GM12878 (cell line): ENCODE measurements at regions not wholly inside any gene's neighbourhood (a gene's known extent, or its start where the extent isn't known, plus 50 kb on each side); places are given as distances from the start of the nearest gene placed in this dataset.

Source experiments
- ATAC-seq: fragments of 200-7000 bp; cut with Tn5 transposase; 3 replicates; pipeline ENCODE4 v1.9.1; 2020; ENCODE audit warnings: mild to moderate bottlenecking, moderate library complexity
- BruUV-seq: library from RNA; stranded (reverse); fragments of 400-500 nt; replicated peaks from 2 replicates; lab custom pipeline; 2021; lab: Mats Ljungman, UMichigan
- CTCF ChIA-PET: fragments of 300-600 bp; sonication (Branson Sonifier 250); formaldehyde crosslinking; extraction: SDS; loops from one replicate; lab custom pipeline; 2021; ENCODE audit warnings: inconsistent platforms; lab: Yijun Ruan, JAX
- POLR2A ChIA-PET: fragments of 350-600 bp; formaldehyde crosslinking; extraction: SDS; loops from one replicate; lab custom pipeline; 2021; ENCODE audit warnings: inconsistent platforms; lab: Charles Lee
- RAD21 ChIA-PET: fragments of 300-600 bp; sonication (Branson Sonifier 250); formaldehyde crosslinking; loops from one replicate; lab custom pipeline; 2023; ENCODE audit warnings: antibody characterized with exemption; ENCODE audit not compliant: unreplicated experiment; lab: Charles Lee
- SMC1A ChIA-PET: fragments of 300-600 bp; sonication (Branson Sonifier 250); formaldehyde crosslinking; loops from one replicate; lab custom pipeline; 2023; ENCODE audit not compliant: unreplicated experiment, uncharacterized antibody; lab: Charles Lee
- DNase-seq: peaks from one replicate; pipeline ENCODE4 v3.0.0-alpha.2; 2011; ENCODE audit warnings: low read depth, low spot score
- FAIRE-seq: peaks from 3 replicates; lab custom pipeline; 2011; peaks lifted over from hg19 to GRCh38; lab: Jason Lieb, UNC
- H2AFZ ChIP-seq: 2 replicates; pipeline ENCODE4 v1.6.0; 2011; ENCODE audit warnings: low read depth, low read length, control low read depth; ENCODE audit not compliant: control insufficient read depth
- H3K27ac ChIP-seq: 2 replicates; pipeline ENCODE4 v1.5.1; 2011; ENCODE audit warnings: control low read depth; ENCODE audit not compliant: control insufficient read depth, insufficient read depth
- H3K27me3 ChIP-seq, 2 experiments: replicated peaks in 1 of 2; 2 replicates each; pipeline versions ENCODE4 v1.6.0 to v1.6.1; 2011; ENCODE audit warnings: low read length in 1 of 2; ENCODE audit not compliant: control insufficient read depth in 2 of 2, insufficient read depth in 2 of 2
- H3K36me3 ChIP-seq, 2 experiments: 2 replicates each; pipeline ENCODE4 v1.5.1; 2011; ENCODE audit warnings: low read length in 1 of 2; ENCODE audit not compliant: control insufficient read depth in 2 of 2, insufficient read depth in 2 of 2
- H3K4me1 ChIP-seq: 2 replicates; pipeline ENCODE4 v1.6.1; 2011; ENCODE audit warnings: mild to moderate bottlenecking, low read length, moderate library complexity, mixed read lengths; ENCODE audit not compliant: control insufficient read depth, insufficient read depth
- H3K4me2 ChIP-seq: 2 replicates; pipeline ENCODE4 v1.6.0; 2011; ENCODE audit warnings: control low read depth; ENCODE audit not compliant: control insufficient read depth, insufficient read depth
- H3K4me3 ChIP-seq: fragments of 200-600 bp; sonication (generic); 2 replicates; pipeline ENCODE4 v1.5.1; 2016
- H3K79me2 ChIP-seq: 2 replicates; pipeline ENCODE4 v1.6.0; 2011; ENCODE audit warnings: low read length; ENCODE audit not compliant: control insufficient read depth, insufficient read depth
- H3K9ac ChIP-seq: 2 replicates; pipeline ENCODE4 v1.8.0; 2011; ENCODE audit warnings: low read length, control low read depth, mixed read lengths; ENCODE audit not compliant: control insufficient read depth, insufficient read depth
- H3K9me3 ChIP-seq: replicated peaks from 3 replicates; pipeline ENCODE4 v1.5.1; 2011; ENCODE audit warnings: mild to moderate bottlenecking, low read length; ENCODE audit not compliant: control insufficient read depth, insufficient read depth
- H4K20me1 ChIP-seq: 2 replicates; pipeline ENCODE4 v1.6.0; 2011; ENCODE audit not compliant: control insufficient read depth, insufficient read depth
- CBFB ChIP-seq: IDR thresholded peaks from 2 replicates; pipeline ENCODE4 v1.6.1; 2016; ENCODE audit warnings: antibody characterized with exemption, low read depth
- HDGF ChIP-seq: fragments of 450-650 bp; IDR thresholded peaks from 2 replicates; pipeline ENCODE4 v1.6.1; 2016; ENCODE audit warnings: antibody characterized with exemption
- IKZF1 ChIP-seq: fragments of 450-650 bp; conservative IDR thresholded peaks from 2 replicates; pipeline ENCODE4 v1.6.1; 2017; ENCODE audit warnings: antibody characterized with exemption, mild to moderate bottlenecking
- IKZF2 ChIP-seq, 2 experiments: fragments of 450-650 bp; IDR thresholded peaks; 2 replicates each; pipeline ENCODE4 v1.6.1; 2017; ENCODE audit warnings: mild to moderate bottlenecking in 2 of 2, moderate library complexity in 2 of 2
- MTA2 ChIP-seq: fragments of 450-650 bp; IDR thresholded peaks from 2 replicates; pipeline ENCODE4 v1.6.1; 2016; ENCODE audit warnings: low read depth, mild to moderate bottlenecking, moderate library complexity
- SPI1 ChIP-seq: IDR thresholded peaks from 2 replicates; pipeline ENCODE4 v1.6.1; 2011; ENCODE audit warnings: low read depth, mild to moderate bottlenecking, low read length, moderate library complexity, borderline replicate concordance; ENCODE audit not compliant: insufficient read depth
- SUZ12 ChIP-seq: fragments of 200-600 bp; sonication (generic); IDR thresholded peaks from one replicate; pipeline ENCODE4 v1.6.1; 2018; ENCODE audit warnings: antibody characterized with exemption, mild to moderate bottlenecking; ENCODE audit not compliant: unreplicated experiment
- WGBS: methylation state at CpG from one replicate; pipeline ENCODE4 v1.1.6; 2016; ENCODE audit warnings: low lambda C conversion rate; ENCODE audit not compliant: insufficient replicate concordance, insufficient coverage; ENCODE audit errors: missing lambda C conversion rate; 5-methylcytosine and 5-hydroxymethylcytosine counted together
- in situ Hi-C: fragments of 300-500 bp; cut with MboI; formaldehyde crosslinking; loops from 9 replicates; pipeline ENCODE4 v1.14.3; 2018; ENCODE audit warnings: mixed read lengths
- intact Hi-C: fragments of 100-400 bp; cut with micrococcal nuclease; formaldehyde crosslinking; loops from one replicate; pipeline ENCODE4 v1.14.2; 2022; ENCODE audit not compliant: unreplicated experiment
- TF ChIP-seq, protein P1 (sequence below): fragments of 150-350 bp; IDR thresholded peaks from 2 replicates; pipeline ENCODE4 v1.6.1; 2016; ENCODE audit warnings: low read depth, low read length
- TF ChIP-seq, protein P2 (sequence below): fragments of 450-650 bp; IDR thresholded peaks from 2 replicates; pipeline ENCODE4 v1.6.1; 2017; ENCODE audit warnings: low read depth, mild to moderate bottlenecking, moderate library complexity

GRCh38 chr1:90206260-90206659, 211.3 kb downstream of the ZNF326 start:
- no peak for FAIRE-seq
- ChIA-PET RAD21 (interaction anchor here (1.0 to 2.1 kb wide), 2 partner anchors 73 to 114 kb away, joined by 3 to 5 read pairs; no protein-coding TSS in a partner anchor), POLR2A (interaction anchor here (0.6 kb wide), 1 partner anchor 149 kb away, joined by 5 read pairs; no protein-coding TSS in a partner anchor), CTCF (interaction anchor here (1.2 kb wide), 1 partner anchor 33 kb away, joined by 3 read pairs; no protein-coding TSS in a partner anchor), SMC1A (interaction anchor here (1.0 to 3.2 kb wide), 3 partner anchors 15 to 480 kb away, joined by 3 to 16 read pairs (median 3); no protein-coding TSS in a partner anchor)
- BruUV-seq, result no TSS peak
- intact Hi-C loops (no loop called here), in situ Hi-C loops (no loop called here)
- no peak for DNase-seq
- Histone ChIP-seq H3K4me1 (no peaks in the 10 kb centered on the region), H3K27ac (no peak overlapping the region), H3K4me3 (no peak overlapping the region), H3K9me3 (no peaks in the 10 kb centered on the region), H4K20me1 (no peaks in the 10 kb centered on the region), H3K79me2 (no peaks in the 10 kb centered on the region), H3K36me3 (no peaks in the 10 kb centered on the region), H3K9ac (no peak overlapping the region), H3K27me3 (no peaks in the 10 kb centered on the region), H3K4me2 (no peak overlapping the region), H2AFZ (no peak overlapping the region)
- no peak for ATAC-seq
- no peak for TF ChIP-seq HDGF
- no peak for TF ChIP-seq CBFB

GRCh38 chr1:90204780-90205179, 209.9 kb downstream of the ZNF326 start:
- Histone ChIP-seq H3K36me3 (no peaks in the 10 kb centered on the region), H2AFZ (no peak overlapping the region), H3K4me2 (no peak overlapping the region), H3K9ac (no peak overlapping the region), H3K9me3 (no peaks in the 10 kb centered on the region), H4K20me1 (no peaks in the 10 kb centered on the region), H3K79me2 (no peaks in the 10 kb centered on the region), H3K4me3 (no peak overlapping the region), H3K27me3 (no peaks in the 10 kb centered on the region), H3K27ac (no peak overlapping the region), H3K4me1 (no peaks in the 10 kb centered on the region)
- BruUV-seq, result no TSS peak
- CTCF ChIA-PET, result no interaction called here
- 0% methylated on average over 2 of the region's 2 CpGs for WGBS
- in situ Hi-C loops, result no loop called here
- RAD21 ChIA-PET, result interaction anchor here (1.1 to 2.1 kb wide), 3 partner anchors 16 to 72 kb away, joined by 3 to 5 read pairs (median 4); no protein-coding TSS in a partner anchor
- FAIRE-seq (no peak), ATAC-seq (peak; percentile 74), DNase-seq (no peak)
- peak; percentile 16; the same call in 1 of the 2 replicates for TF ChIP-seq MTA2
- peak; percentile 62 for TF ChIP-seq IKZF1
- peak; percentile 17 to 53; a peak in 2 of 4 replicates for TF ChIP-seq IKZF2 (IDR thresholded peaks at IDR 0.05)
- peak; percentile 36; the same call in 1 of the 2 replicates for TF ChIP-seq SPI1
- TF ChIP-seq, protein P1, sequence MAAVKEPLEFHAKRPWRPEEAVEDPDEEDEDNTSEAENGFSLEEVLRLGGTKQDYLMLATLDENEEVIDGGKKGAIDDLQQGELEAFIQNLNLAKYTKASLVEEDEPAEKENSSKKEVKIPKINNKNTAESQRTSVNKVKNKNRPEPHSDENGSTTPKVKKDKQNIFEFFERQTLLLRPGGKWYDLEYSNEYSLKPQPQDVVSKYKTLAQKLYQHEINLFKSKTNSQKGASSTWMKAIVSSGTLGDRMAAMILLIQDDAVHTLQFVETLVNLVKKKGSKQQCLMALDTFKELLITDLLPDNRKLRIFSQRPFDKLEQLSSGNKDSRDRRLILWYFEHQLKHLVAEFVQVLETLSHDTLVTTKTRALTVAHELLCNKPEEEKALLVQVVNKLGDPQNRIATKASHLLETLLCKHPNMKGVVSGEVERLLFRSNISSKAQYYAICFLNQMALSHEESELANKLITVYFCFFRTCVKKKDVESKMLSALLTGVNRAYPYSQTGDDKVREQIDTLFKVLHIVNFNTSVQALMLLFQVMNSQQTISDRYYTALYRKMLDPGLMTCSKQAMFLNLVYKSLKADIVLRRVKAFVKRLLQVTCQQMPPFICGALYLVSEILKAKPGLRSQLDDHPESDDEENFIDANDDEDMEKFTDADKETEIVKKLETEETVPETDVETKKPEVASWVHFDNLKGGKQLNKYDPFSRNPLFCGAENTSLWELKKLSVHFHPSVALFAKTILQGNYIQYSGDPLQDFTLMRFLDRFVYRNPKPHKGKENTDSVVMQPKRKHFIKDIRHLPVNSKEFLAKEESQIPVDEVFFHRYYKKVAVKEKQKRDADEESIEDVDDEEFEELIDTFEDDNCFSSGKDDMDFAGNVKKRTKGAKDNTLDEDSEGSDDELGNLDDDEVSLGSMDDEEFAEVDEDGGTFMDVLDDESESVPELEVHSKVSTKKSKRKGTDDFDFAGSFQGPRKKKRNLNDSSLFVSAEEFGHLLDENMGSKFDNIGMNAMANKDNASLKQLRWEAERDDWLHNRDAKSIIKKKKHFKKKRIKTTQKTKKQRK, result no peak
- TF ChIP-seq SUZ12, result no peak
- TF ChIP-seq, protein P2, sequence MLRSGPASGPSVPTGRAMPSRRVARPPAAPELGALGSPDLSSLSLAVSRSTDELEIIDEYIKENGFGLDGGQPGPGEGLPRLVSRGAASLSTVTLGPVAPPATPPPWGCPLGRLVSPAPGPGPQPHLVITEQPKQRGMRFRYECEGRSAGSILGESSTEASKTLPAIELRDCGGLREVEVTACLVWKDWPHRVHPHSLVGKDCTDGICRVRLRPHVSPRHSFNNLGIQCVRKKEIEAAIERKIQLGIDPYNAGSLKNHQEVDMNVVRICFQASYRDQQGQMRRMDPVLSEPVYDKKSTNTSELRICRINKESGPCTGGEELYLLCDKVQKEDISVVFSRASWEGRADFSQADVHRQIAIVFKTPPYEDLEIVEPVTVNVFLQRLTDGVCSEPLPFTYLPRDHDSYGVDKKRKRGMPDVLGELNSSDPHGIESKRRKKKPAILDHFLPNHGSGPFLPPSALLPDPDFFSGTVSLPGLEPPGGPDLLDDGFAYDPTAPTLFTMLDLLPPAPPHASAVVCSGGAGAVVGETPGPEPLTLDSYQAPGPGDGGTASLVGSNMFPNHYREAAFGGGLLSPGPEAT, result peak; percentile 40; the same call in 1 of the 2 replicates
- SMC1A ChIA-PET, result interaction anchor here (0.7 kb wide), 1 partner anchor 29 kb away, joined by 3 read pairs; no protein-coding TSS in a partner anchor
- intact Hi-C loops, result no loop called here
- POLR2A ChIA-PET, result no interaction called here
